ENCODE measurements at regions not wholly inside any gene's neighbourhood (a gene's known extent, or its start where the extent isn't known, plus 50 kb on each side); places are given as distances from the start of the nearest gene placed in this dataset.

DNA sequence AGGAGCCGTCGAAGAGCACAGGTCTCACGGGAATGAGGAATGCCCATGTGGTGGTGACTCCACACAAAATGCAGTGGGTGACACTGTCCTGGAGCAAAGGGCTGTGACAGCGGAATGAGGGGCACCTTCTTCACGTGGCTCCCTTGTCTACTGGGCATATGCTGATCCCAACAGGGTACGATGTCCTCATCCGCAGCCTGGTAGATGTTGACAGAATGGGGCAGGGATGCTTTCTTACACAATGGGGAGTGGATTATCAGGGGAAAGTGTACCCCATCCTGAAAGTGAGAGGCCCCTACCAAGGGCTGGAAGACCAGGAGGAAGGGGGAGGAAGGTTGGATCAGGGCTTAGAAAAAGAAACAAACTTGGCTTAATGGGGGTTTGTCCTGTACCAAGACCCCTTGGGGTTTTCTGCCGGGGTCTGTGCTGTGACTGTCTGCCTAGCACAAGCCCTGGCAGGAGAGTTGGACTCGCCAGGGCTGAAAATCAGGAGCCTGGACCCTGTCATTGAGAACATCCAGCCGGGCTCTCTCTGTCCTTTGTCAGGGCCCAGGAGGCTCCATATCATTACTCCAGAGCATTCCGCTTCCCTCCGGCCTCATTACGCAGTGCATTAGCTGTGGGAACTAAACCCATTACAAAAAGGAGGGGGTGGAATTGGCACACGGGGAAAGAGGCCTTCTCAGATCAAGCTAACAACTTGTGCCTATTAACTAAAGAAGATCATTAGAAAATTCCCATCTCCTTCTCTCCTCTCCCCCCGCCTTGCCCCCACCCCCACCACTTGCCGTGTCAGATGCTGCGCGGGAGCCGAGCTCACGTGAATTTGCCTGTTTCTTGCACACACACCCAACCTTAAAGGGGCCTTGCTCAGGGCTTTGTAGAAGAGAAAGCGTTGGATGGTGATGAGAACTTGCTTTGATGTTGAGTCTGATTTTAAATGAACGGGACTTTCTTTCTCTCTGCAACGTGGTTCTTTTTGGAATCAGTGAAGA is 171.8 kb upstream of the PARP11 start:
- no peaks in the 10 kb centered on the region for H3F3A ChIP-seq (replicated peaks; ENCODE audit: insufficient read depth)
- no peaks in the 10 kb centered on the region for H4K20me1 ChIP-seq (ENCODE audit: insufficient read depth)
- no peak overlapping the region for H3K9ac ChIP-seq
- DNase-seq = no peak
- H3K9me3 ChIP-seq = no peaks in the 10 kb centered on the region
- no peaks in the 10 kb centered on the region for H3K9me2 ChIP-seq
- H3K4me3 ChIP-seq (ENCODE audit: low read depth in 2 of 2, low read length in 1 of 2) = no peak overlapping the region
- H3K36me3 ChIP-seq (replicated peaks in 1 of 2; ENCODE audit: control insufficient read depth in 1 of 2, insufficient read depth in 2 of 2, low read length in 1 of 2) = no peaks in the 10 kb centered on the region
- no peak overlapping the region for H3K27ac ChIP-seq (ENCODE audit: low read depth in 2 of 2, low read length in 1 of 2)
- no peaks in the 10 kb centered on the region for H3K79me2 ChIP-seq (ENCODE audit: insufficient read depth)
- ChIA-PET CTCF (interaction anchor here (0.6 kb wide), 1 partner anchor 159 kb away, joined by 3 read pairs; no protein-coding TSS in a partner anchor), POLR2A (no interaction called here)
- 6% methylated on average over 23 of the region's 23 CpGs for WGBS (ENCODE audit: low lambda C conversion rate)
- TF ChIP-seq GATA2 (CRISPR knock-in tag; IDR thresholded peaks at IDR 0.05) (no peak), USF2 (IDR thresholded peaks at IDR 0.05; ENCODE audit: borderline replicate concordance, low read depth, low read length) (no peak), CHD2 (IDR thresholded peaks at IDR 0.05; ENCODE audit: low read length, partially characterized antibody) (no peak), PBX3 (IDR thresholded peaks at IDR 0.05) (no peak), RAD21 (IDR thresholded peaks at IDR 0.05; ENCODE audit: low read length) (no peak), TEAD4 (IDR thresholded peaks at IDR 0.05; ENCODE audit: borderline replicate concordance, insufficient read depth) (no peak), ELF1 (IDR thresholded peaks at IDR 0.05) (no peak), EZH2phosphoT487 (IDR thresholded peaks at IDR 0.05; ENCODE audit: borderline replicate concordance, low read depth) (no peak), RFX5 (IDR thresholded peaks at IDR 0.05; ENCODE audit: low read length) (no peak), NRF1 (IDR thresholded peaks at IDR 0.05; ENCODE audit: low read depth, low read length) (no peak), IRF3 (IDR thresholded peaks at IDR 0.05; ENCODE audit: low read depth, low read length) (no peak), FOXM1 (IDR thresholded peaks at IDR 0.05; ENCODE audit: low read depth) (no peak), USF1 (IDR thresholded peaks at IDR 0.05; ENCODE audit: borderline replicate concordance, low read depth) (no peak)
- TF ChIP-seq, protein P1, sequence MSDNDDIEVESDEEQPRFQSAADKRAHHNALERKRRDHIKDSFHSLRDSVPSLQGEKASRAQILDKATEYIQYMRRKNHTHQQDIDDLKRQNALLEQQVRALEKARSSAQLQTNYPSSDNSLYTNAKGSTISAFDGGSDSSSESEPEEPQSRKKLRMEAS (IDR thresholded peaks at IDR 0.05; ENCODE audit: low read depth) = no peak
- H2AFZ ChIP-seq (ENCODE audit: low read depth) = no peak overlapping the region
- H3K27me3 ChIP-seq (ENCODE audit: insufficient read depth) = peaks cover 70% of the 10 kb centered on the region
- H3K4me1 ChIP-seq (ENCODE audit: control insufficient read depth in 1 of 2, insufficient read depth in 2 of 2, low read depth in 1 of 2, low read length in 1 of 2) = no peaks in the 10 kb centered on the region
- no peak overlapping the region for H3K4me2 ChIP-seq
